ACHN (cell line): ENCODE measurements at regions not wholly inside any gene's neighbourhood (a gene's known extent, or its start where the extent isn't known, plus 50 kb on each side); places are given as distances from the start of the nearest gene placed in this dataset.

Experiments used
- DNase-seq: peaks from one replicate; pipeline ENCODE4 v3.0.0-alpha.2; 2015
- in situ Hi-C: cut with HindIII; loops from 2 replicates; pipeline ENCODE4 v1.10.0; 2017; ENCODE audit warnings: low sequenced_read_pairs, low pct_ligation_motif_present, low pct_unique_long_range_greater_than_20kb

- in situ Hi-C loops: no loop called here
These were observed 165.9 kb downstream of the TMTC3 start for GRCh38 chr12:88307961-88308360.

GRCh38 chr12:88308825-88309224, 166.7 kb downstream of the TMTC3 start:
- DNase-seq: no peak
- in situ Hi-C loops: no loop called here

More at GRCh38 chr12:88307961-88308360, 165.9 kb downstream of the TMTC3 start:
- no peak for DNase-seq

- DNase-seq: no peak
- in situ Hi-C loops: no loop called here
These were observed 167.4 kb downstream of the TMTC3 start for GRCh38 chr12:88309546-88309945.

GRCh38 chr12:88310069-88310468, 168.0 kb downstream of the TMTC3 start:
- no peak for DNase-seq
- in situ Hi-C loops: no loop called here

- in situ Hi-C loops: no loop called here
- DNase-seq: no peak
These were observed 168.6 kb downstream of the TMTC3 start for GRCh38 chr12:88310666-88311065.

GRCh38 chr12:88313554-88313953, 171.4 kb downstream of the TMTC3 start:
- in situ Hi-C loops: no loop called here
- no peak for DNase-seq

- no peak for DNase-seq
- in situ Hi-C loops: no loop called here
These were observed 172.6 kb downstream of the TMTC3 start for GRCh38 chr12:88314706-88315105.

- DNase-seq: no peak
- in situ Hi-C loops: no loop called here
These were observed 176.6 kb downstream of the TMTC3 start for GRCh38 chr12:88318726-88319125.

GRCh38 chr12:88325076-88325815, 183.1 kb downstream of the TMTC3 start:
- DNase-seq: peak; percentile 66
- in situ Hi-C loops: no loop called here

- no peak for DNase-seq
- in situ Hi-C loops: no loop called here
These were observed 183.7 kb downstream of the TMTC3 start for GRCh38 chr12:88325816-88326189.

- in situ Hi-C loops: no loop called here
- DNase-seq: no peak
These were observed 185.2 kb downstream of the TMTC3 start for GRCh38 chr12:88327276-88327675.

- in situ Hi-C loops: no loop called here
- no peak for DNase-seq
These were observed 186.0 kb downstream of the TMTC3 start for GRCh38 chr12:88328090-88328489.

GRCh38 chr12:88329833-88330232, 187.7 kb downstream of the TMTC3 start:
- no peak for DNase-seq
- in situ Hi-C loops: no loop called here

GRCh38 chr12:88334271-88334670, 192.2 kb downstream of the TMTC3 start:
- no peak for DNase-seq

GRCh38 chr12:88336076-88336739, 194.1 kb downstream of the TMTC3 start:
- in situ Hi-C loops: no loop called here

More at GRCh38 chr12:88334271-88334670, 192.2 kb downstream of the TMTC3 start:
- in situ Hi-C loops: no loop called here

GRCh38 chr12:88338486-88338885, 196.4 kb downstream of the TMTC3 start:
- DNase-seq: no peak
- in situ Hi-C loops: no loop called here

More at GRCh38 chr12:88336076-88336739, 194.1 kb downstream of the TMTC3 start:
- no peak for DNase-seq

GRCh38 chr12:88339254-88339949, 197.3 kb downstream of the TMTC3 start:
- no peak for DNase-seq
- in situ Hi-C loops: no loop called here

GRCh38 chr12:88339966-88340365, 197.9 kb downstream of the TMTC3 start:
- DNase-seq: no peak
- in situ Hi-C loops: no loop called here

GRCh38 chr12:88342251-88342806, 200.2 kb downstream of the TMTC3 start:
- in situ Hi-C loops: no loop called here
- no peak for DNase-seq
